Astrocyte (in vitro differentiated cells and primary cell): ENCODE measurements at regions not wholly inside any gene's neighbourhood (a gene's known extent, or its start where the extent isn't known, plus 50 kb on each side); places are given as distances from the start of the nearest gene placed in this dataset.

Source experiments
- EZH2 ChIP-seq: IDR thresholded peaks from 2 replicates; pipeline ENCODE4 v1.6.1; 2012; ENCODE audit warnings: mild to moderate bottlenecking, low read length, inconsistent platforms; ENCODE audit not compliant: insufficient read depth
- TF ChIP-seq, protein P1 (sequence below): IDR thresholded peaks from 2 replicates; pipeline ENCODE4 v1.5.1; 2011; ENCODE audit warnings: low read depth, mild to moderate bottlenecking, inconsistent platforms, low read length, moderate library complexity; ENCODE audit not compliant: insufficient read depth

DNA sequence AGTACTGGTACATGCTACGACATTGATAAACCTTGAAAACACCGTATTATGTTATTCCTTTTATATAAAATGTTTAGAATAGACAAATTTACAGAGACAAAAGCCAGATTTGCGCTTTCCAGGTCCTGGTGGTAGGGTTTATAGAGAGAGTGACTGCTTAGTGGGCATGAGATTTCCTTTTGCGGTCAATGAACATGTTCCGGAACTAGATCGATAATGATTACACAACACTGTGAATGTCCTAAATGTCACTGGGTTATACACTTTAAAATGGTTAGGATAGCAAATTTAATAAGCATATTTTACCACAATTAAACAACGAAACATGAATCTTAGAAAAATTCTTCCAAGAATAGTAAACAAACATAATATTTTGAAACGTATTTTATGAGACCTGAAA is 77.3 kb downstream of the MAGEA10 start:
- TF ChIP-seq EZH2, result no peak
- TF ChIP-seq, protein P1, sequence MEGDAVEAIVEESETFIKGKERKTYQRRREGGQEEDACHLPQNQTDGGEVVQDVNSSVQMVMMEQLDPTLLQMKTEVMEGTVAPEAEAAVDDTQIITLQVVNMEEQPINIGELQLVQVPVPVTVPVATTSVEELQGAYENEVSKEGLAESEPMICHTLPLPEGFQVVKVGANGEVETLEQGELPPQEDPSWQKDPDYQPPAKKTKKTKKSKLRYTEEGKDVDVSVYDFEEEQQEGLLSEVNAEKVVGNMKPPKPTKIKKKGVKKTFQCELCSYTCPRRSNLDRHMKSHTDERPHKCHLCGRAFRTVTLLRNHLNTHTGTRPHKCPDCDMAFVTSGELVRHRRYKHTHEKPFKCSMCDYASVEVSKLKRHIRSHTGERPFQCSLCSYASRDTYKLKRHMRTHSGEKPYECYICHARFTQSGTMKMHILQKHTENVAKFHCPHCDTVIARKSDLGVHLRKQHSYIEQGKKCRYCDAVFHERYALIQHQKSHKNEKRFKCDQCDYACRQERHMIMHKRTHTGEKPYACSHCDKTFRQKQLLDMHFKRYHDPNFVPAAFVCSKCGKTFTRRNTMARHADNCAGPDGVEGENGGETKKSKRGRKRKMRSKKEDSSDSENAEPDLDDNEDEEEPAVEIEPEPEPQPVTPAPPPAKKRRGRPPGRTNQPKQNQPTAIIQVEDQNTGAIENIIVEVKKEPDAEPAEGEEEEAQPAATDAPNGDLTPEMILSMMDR, result no peak
